ENCODE measurements at regions not wholly inside any gene's neighbourhood (a gene's known extent, or its start where the extent isn't known, plus 50 kb on each side); places are given as distances from the start of the nearest gene placed in this dataset.

DNA sequence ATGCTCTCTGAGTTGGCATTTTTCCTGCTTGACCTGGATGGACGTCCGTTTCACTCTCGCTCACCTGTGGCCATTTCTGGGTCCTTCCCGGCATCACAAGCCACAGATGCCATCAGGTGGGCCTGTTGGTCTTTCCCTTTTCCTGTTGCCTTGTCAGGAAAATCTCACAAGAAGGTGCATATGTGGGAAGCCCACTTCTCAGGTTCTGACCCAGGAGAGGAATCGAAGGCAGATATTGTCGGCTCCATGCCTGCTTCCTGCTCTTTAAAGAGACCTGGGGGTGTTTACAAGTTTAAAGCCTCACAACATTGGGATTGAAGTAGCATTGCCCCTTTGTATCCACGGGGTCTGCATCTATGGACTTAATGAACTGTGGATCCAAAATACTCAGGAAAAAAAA, 357.9 kb downstream of the RPS24 start:
- Histone ChIP-seq H3K27me3 (ENCODE audit: low read length) (peaks cover 99% of the 10 kb centered on the region), H3K79me2 (ENCODE audit: low read length) (no peaks in the 10 kb centered on the region), H3K4me3 (ENCODE audit: low read length) (no peak overlapping the region), H3K9me3 (ENCODE audit: low read length) (no peaks in the 10 kb centered on the region), H3K4me2 (ENCODE audit: low read length) (no peak overlapping the region), H2AFZ (ENCODE audit: low read length) (no peak overlapping the region), H3K36me3 (ENCODE audit: low read depth, low read length) (no peaks in the 10 kb centered on the region), H3K27ac (ENCODE audit: low read length) (no peak overlapping the region), H3K4me1 (ENCODE audit: insufficient read depth, low read length) (no peaks in the 10 kb centered on the region), H3K9ac (ENCODE audit: low read length) (no peak overlapping the region), H4K20me1 (ENCODE audit: low read length) (no peaks in the 10 kb centered on the region), H3K9me2 (replicated peaks; ENCODE audit: low read length) (no peaks in the 10 kb centered on the region), H3F3A (ENCODE audit: low read length, unreplicated experiment) (no peaks in the 10 kb centered on the region)
- intact Hi-C loops (cut with micrococcal nuclease), result loop anchor here (10.0 kb wide), 1 partner anchor 57 kb away; no protein-coding TSS in a partner anchor
- no TSS peak for BruUV-seq (replicated peaks)
- ATAC-seq (no peak), DNase-seq (no peak)
- POLR2A ChIA-PET (ENCODE audit: unreplicated experiment), result no interaction called here
- CTCF ChIA-PET, result no interaction called here
- TF ChIP-seq, protein P1, sequence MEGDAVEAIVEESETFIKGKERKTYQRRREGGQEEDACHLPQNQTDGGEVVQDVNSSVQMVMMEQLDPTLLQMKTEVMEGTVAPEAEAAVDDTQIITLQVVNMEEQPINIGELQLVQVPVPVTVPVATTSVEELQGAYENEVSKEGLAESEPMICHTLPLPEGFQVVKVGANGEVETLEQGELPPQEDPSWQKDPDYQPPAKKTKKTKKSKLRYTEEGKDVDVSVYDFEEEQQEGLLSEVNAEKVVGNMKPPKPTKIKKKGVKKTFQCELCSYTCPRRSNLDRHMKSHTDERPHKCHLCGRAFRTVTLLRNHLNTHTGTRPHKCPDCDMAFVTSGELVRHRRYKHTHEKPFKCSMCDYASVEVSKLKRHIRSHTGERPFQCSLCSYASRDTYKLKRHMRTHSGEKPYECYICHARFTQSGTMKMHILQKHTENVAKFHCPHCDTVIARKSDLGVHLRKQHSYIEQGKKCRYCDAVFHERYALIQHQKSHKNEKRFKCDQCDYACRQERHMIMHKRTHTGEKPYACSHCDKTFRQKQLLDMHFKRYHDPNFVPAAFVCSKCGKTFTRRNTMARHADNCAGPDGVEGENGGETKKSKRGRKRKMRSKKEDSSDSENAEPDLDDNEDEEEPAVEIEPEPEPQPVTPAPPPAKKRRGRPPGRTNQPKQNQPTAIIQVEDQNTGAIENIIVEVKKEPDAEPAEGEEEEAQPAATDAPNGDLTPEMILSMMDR (conservative IDR thresholded peaks at IDR 0.05; ENCODE audit: low read depth, low read length), result no peak
- TF ChIP-seq EZH2 (IDR thresholded peaks at IDR 0.05; ENCODE audit: low read length, unreplicated experiment) (peak; percentile 76), EZH2phosphoT487 (IDR thresholded peaks at IDR 0.05; ENCODE audit: borderline replicate concordance, low read length) (no peak)

DNA sequence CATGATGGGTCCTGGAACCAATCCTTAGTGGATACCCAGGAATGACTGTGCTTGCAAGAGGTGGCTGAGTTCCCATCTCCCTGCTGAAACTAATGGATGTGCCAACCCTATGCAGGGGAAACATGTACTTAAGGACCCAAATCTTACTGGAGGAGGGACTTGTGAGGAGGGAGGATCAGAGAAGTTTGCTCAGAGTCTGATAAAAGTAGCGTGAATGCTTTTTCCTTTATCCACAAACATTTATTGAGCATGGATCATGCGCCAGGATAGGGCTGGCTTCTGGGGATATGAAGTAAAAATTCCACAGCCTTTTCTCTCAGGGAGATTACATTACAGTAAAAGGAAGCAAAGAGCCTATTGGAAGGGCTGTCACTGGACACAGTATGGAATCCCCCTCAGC, 358.5 kb downstream of the RPS24 start:
- no peak overlapping the region for H3K9ac ChIP-seq (ENCODE audit: low read length)
- no peak overlapping the region for H3K4me2 ChIP-seq (ENCODE audit: low read length)
- H4K20me1 ChIP-seq (ENCODE audit: low read length), result no peaks in the 10 kb centered on the region
- no peaks in the 10 kb centered on the region for H3F3A ChIP-seq (ENCODE audit: low read length, unreplicated experiment)
- no peaks in the 10 kb centered on the region for H3K79me2 ChIP-seq (ENCODE audit: low read length)
- ATAC-seq (no peak), DNase-seq (no peak)
- H3K4me3 ChIP-seq (ENCODE audit: low read length), result no peak overlapping the region
- peaks cover 99% of the 10 kb centered on the region for H3K27me3 ChIP-seq (ENCODE audit: low read length)
- no peak overlapping the region for H3K27ac ChIP-seq (ENCODE audit: low read length)
- POLR2A ChIA-PET (ENCODE audit: unreplicated experiment), result no interaction called here
- H3K36me3 ChIP-seq (ENCODE audit: low read depth, low read length), result no peaks in the 10 kb centered on the region
- H3K9me2 ChIP-seq (replicated peaks; ENCODE audit: low read length), result no peaks in the 10 kb centered on the region
- no peaks in the 10 kb centered on the region for H3K4me1 ChIP-seq (ENCODE audit: insufficient read depth, low read length)
- BruUV-seq (replicated peaks), result no TSS peak
- H2AFZ ChIP-seq (ENCODE audit: low read length), result no peak overlapping the region
- intact Hi-C loops (cut with micrococcal nuclease), result loop anchor here (10.0 kb wide), 1 partner anchor 57 kb away; no protein-coding TSS in a partner anchor
- CTCF ChIA-PET, result no interaction called here
- H3K9me3 ChIP-seq (ENCODE audit: low read length), result no peaks in the 10 kb centered on the region
- TF ChIP-seq EZH2phosphoT487 (IDR thresholded peaks at IDR 0.05; ENCODE audit: borderline replicate concordance, low read length) (no peak), EZH2 (IDR thresholded peaks at IDR 0.05; ENCODE audit: low read length, unreplicated experiment) (no peak)
- TF ChIP-seq, protein P1 (conservative IDR thresholded peaks at IDR 0.05; ENCODE audit: low read depth, low read length), result no peak

DNA sequence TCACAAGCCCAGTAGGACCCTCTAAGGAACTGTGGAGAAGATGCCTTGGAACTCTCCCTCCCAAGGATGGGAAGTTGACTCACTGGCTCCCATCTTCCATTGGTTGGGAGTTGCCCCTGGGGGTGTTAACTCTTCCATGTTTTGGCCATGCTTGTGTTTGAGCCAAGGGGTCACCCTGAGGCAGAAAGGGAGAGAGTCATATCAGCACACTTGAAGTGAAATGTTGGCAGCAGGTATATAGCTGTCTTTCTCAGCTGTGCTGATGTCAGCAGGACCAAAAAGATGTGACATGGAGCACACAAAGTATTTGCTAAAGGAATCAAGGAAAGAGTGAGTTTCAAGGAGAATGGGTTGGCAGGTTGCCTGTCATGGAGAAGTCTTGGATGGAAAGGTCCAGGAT, 359.4 kb downstream of the RPS24 start:
- Histone ChIP-seq H3K36me3 (ENCODE audit: low read depth, low read length) (no peaks in the 10 kb centered on the region), H3K27ac (ENCODE audit: low read length) (no peak overlapping the region), H3K27me3 (ENCODE audit: low read length) (peaks cover 99% of the 10 kb centered on the region), H3K4me3 (ENCODE audit: low read length) (no peak overlapping the region), H3K9me3 (ENCODE audit: low read length) (no peaks in the 10 kb centered on the region), H3K4me1 (ENCODE audit: insufficient read depth, low read length) (no peaks in the 10 kb centered on the region), H3K79me2 (ENCODE audit: low read length) (no peaks in the 10 kb centered on the region), H3K9me2 (replicated peaks; ENCODE audit: low read length) (no peaks in the 10 kb centered on the region), H3K9ac (ENCODE audit: low read length) (no peak overlapping the region), H2AFZ (ENCODE audit: low read length) (no peak overlapping the region), H4K20me1 (ENCODE audit: low read length) (no peaks in the 10 kb centered on the region), H3K4me2 (ENCODE audit: low read length) (no peak overlapping the region), H3F3A (ENCODE audit: low read length, unreplicated experiment) (no peaks in the 10 kb centered on the region)
- TF ChIP-seq, protein P1 (conservative IDR thresholded peaks at IDR 0.05; ENCODE audit: low read depth, low read length), result no peak
- TF ChIP-seq EZH2 (IDR thresholded peaks at IDR 0.05; ENCODE audit: low read length, unreplicated experiment), result no peak
- TF ChIP-seq EZH2phosphoT487 (IDR thresholded peaks at IDR 0.05; ENCODE audit: borderline replicate concordance, low read length), result no peak
- no TSS peak for BruUV-seq (replicated peaks)
- ChIA-PET POLR2A (ENCODE audit: unreplicated experiment) (no interaction called here), CTCF (no interaction called here)
- DNase-seq (no peak), ATAC-seq (no peak)
- intact Hi-C loops (cut with micrococcal nuclease), result loop anchor here (10.0 kb wide), 1 partner anchor 58 kb away; no protein-coding TSS in a partner anchor

All from PC-3 (cell line).